WERI-Rb-1 (cell line): ENCODE measurements at regions not wholly inside any gene's neighbourhood (a gene's known extent, or its start where the extent isn't known, plus 50 kb on each side); places are given as distances from the start of the nearest gene placed in this dataset.
"Not testable (repeated sequence)": the region's sequence is repeated elsewhere in the genome, so short reads cannot be mapped to it uniquely, and the experiment has no call there.

ENCODE experiments used
- DNase-seq: peaks from one replicate; pipeline ENCODE4 v3.0.0-alpha.2; 2020
- H3K27ac ChIP-seq: fragments of 250-450 bp; sonication (Bioruptor Pico); 2 replicates; pipeline ENCODE4 v1.5.1; 2020; ENCODE audit warnings: mild to moderate bottlenecking, moderate library complexity
- H3K27me3 ChIP-seq: fragments of 250-450 bp; sonication (Bioruptor Pico); 2 replicates; pipeline ENCODE4 v1.5.1; 2021; ENCODE audit warnings: mild to moderate bottlenecking, low read depth, moderate library complexity; ENCODE audit not compliant: insufficient read depth, severe bottlenecking
- H3K36me3 ChIP-seq: fragments of 250-450 bp; sonication (Bioruptor Pico); 2 replicates; pipeline ENCODE4 v1.5.1; 2020; ENCODE audit warnings: mild to moderate bottlenecking, moderate library complexity
- H3K4me3 ChIP-seq: 2 replicates; pipeline ENCODE4 v1.5.1; 2011; ENCODE audit warnings: low read depth, mild to moderate bottlenecking, control low read depth, low read length
- H3K9me3 ChIP-seq: fragments of 250-450 bp; sonication (Bioruptor Pico); 2 replicates; pipeline ENCODE4 v1.5.1; 2021; ENCODE audit warnings: mild to moderate bottlenecking, moderate library complexity; ENCODE audit not compliant: severe bottlenecking
- CTCF ChIP-seq: IDR thresholded peaks from 2 replicates; pipeline ENCODE4 v1.5.1; 2011; ENCODE audit warnings: low read depth, mild to moderate bottlenecking, control low read depth, inconsistent platforms, low read length

- H3K27ac ChIP-seq: no peak overlapping the region
- DNase-seq: no peak
- H3K27me3 ChIP-seq: no peaks in the 10 kb centered on the region
- H3K4me3 ChIP-seq: no peak overlapping the region
- no peaks in the 10 kb centered on the region for H3K9me3 ChIP-seq
- H3K36me3 ChIP-seq: no peaks in the 10 kb centered on the region
- no peak for TF ChIP-seq CTCF
Observed at GRCh38 chr6:999552-999951, 306.6 kb upstream of the EXOC2 start.

- no peak overlapping the region for H3K27ac ChIP-seq
- H3K4me3 ChIP-seq: no peak overlapping the region
- no peak for TF ChIP-seq CTCF
- H3K9me3 ChIP-seq: no peaks in the 10 kb centered on the region
- no peaks in the 10 kb centered on the region for H3K36me3 ChIP-seq
- no peak for DNase-seq
- H3K27me3 ChIP-seq: no peaks in the 10 kb centered on the region
Observed at GRCh38 chr6:998551-998950, 305.6 kb upstream of the EXOC2 start.

- no peak overlapping the region for H3K27ac ChIP-seq
Observed at GRCh38 chr6:996271-996852, 303.4 kb upstream of the EXOC2 start.

GRCh38 chr6:991192-991591 lies 298.3 kb upstream of the EXOC2 start:
- no peak for DNase-seq
- no peak for TF ChIP-seq CTCF
- Histone ChIP-seq H3K4me3 (no peak overlapping the region), H3K27ac (no peak overlapping the region), H3K27me3 (no peaks in the 10 kb centered on the region), H3K9me3 (peaks cover 6% of the 10 kb centered on the region), H3K36me3 (no peaks in the 10 kb centered on the region)

More at GRCh38 chr6:996271-996852, 303.4 kb upstream of the EXOC2 start:
- H3K4me3 ChIP-seq: no peak overlapping the region
- no peaks in the 10 kb centered on the region for H3K9me3 ChIP-seq
- DNase-seq: no peak
- H3K27me3 ChIP-seq: no peaks in the 10 kb centered on the region
- no peaks in the 10 kb centered on the region for H3K36me3 ChIP-seq
- TF ChIP-seq CTCF: no peak

- Histone ChIP-seq H3K36me3 (no peaks in the 10 kb centered on the region), H3K4me3 (no peak overlapping the region), H3K9me3 (peaks cover 6% of the 10 kb centered on the region), H3K27ac (no peak overlapping the region), H3K27me3 (no peaks in the 10 kb centered on the region)
- no peak for DNase-seq
- no peak for TF ChIP-seq CTCF
Observed at GRCh38 chr6:984031-984430, 291.1 kb upstream of the EXOC2 start.

- Histone ChIP-seq H3K36me3 (no peaks in the 10 kb centered on the region), H3K27me3 (no peaks in the 10 kb centered on the region), H3K4me3 (no peak overlapping the region), H3K27ac (no peak overlapping the region), H3K9me3 (peaks cover 25% of the 10 kb centered on the region)
- TF ChIP-seq CTCF: no peak
- no peak for DNase-seq
Observed at GRCh38 chr6:978937-979685, 286.2 kb upstream of the EXOC2 start.

GRCh38 chr6:977226-977625 lies 284.3 kb upstream of the EXOC2 start:
- H3K27me3 ChIP-seq, DNase-seq, H3K27ac ChIP-seq, H3K4me3 ChIP-seq, H3K36me3 ChIP-seq: not testable (repeated sequence)
- peaks cover 25% of the 10 kb centered on the region for H3K9me3 ChIP-seq
